KMS-11 (cell line): ENCODE measurements at regions not wholly inside any gene's neighbourhood (a gene's known extent, or its start where the extent isn't known, plus 50 kb on each side); places are given as distances from the start of the nearest gene placed in this dataset.
"Not testable (repeated sequence)": the region's sequence is repeated elsewhere in the genome, so short reads cannot be mapped to it uniquely, and the experiment has no call there.

ENCODE experiments used
- H2AFZ ChIP-seq: fragments of 200-600 bp; sonication (generic); 2 replicates; pipeline ENCODE4 v1.6.1; 2016; ENCODE audit warnings: antibody characterized with exemption, mixed run types, low read depth
- H3K27ac ChIP-seq: fragments of 200-600 bp; sonication (generic); 2 replicates; pipeline ENCODE4 v1.6.1; 2016; ENCODE audit warnings: mild to moderate bottlenecking, mixed run types
- H3K27me3 ChIP-seq: fragments of 200-600 bp; sonication (generic); 2 replicates; pipeline ENCODE4 v1.6.1; 2017; ENCODE audit warnings: mild to moderate bottlenecking, low read depth, mixed run types, moderate library complexity; ENCODE audit not compliant: insufficient read depth
- H3K36me3 ChIP-seq: fragments of 200-600 bp; sonication (generic); 2 replicates; pipeline ENCODE4 v1.6.1; 2017; ENCODE audit warnings: mild to moderate bottlenecking, mixed run types; ENCODE audit not compliant: insufficient read depth
- H3K4me1 ChIP-seq: fragments of 200-600 bp; sonication (generic); 2 replicates; pipeline ENCODE4 v1.6.1; 2016; ENCODE audit warnings: mild to moderate bottlenecking, low read depth, mixed run types; ENCODE audit not compliant: poor library complexity, severe bottlenecking
- H3K4me2 ChIP-seq: fragments of 200-600 bp; sonication (generic); 2 replicates; pipeline ENCODE4 v1.7.0; 2016; ENCODE audit warnings: mild to moderate bottlenecking, mixed run types
- H3K4me3 ChIP-seq: fragments of 200-600 bp; sonication (generic); IDR thresholded peaks from 2 replicates; pipeline ENCODE4 v1.6.1; 2017; ENCODE audit warnings: low read depth, low read length, mixed read lengths; ENCODE audit not compliant: insufficient read depth
- H3K79me2 ChIP-seq: fragments of 200-600 bp; sonication (generic); 2 replicates; pipeline ENCODE4 v1.6.1; 2016; ENCODE audit warnings: low read depth, mixed run types; ENCODE audit not compliant: insufficient read depth
- H3K9ac ChIP-seq: fragments of 200-600 bp; sonication (generic); 2 replicates; pipeline ENCODE4 v1.6.1; 2016; ENCODE audit warnings: mild to moderate bottlenecking, mixed run types
- H4K20me1 ChIP-seq: fragments of 200-600 bp; sonication (generic); 2 replicates; pipeline ENCODE4 v1.6.1; 2016; ENCODE audit warnings: mild to moderate bottlenecking, mixed run types; ENCODE audit not compliant: insufficient read depth
- CTCF ChIP-seq: fragments of 200-600 bp; sonication (generic); conservative IDR thresholded peaks from 2 replicates; pipeline ENCODE4 v1.6.1; 2017; ENCODE audit warnings: low read depth, mild to moderate bottlenecking, antibody characterized with exemption, low read length, moderate library complexity, mixed read lengths

- Histone ChIP-seq H3K9ac (no peak overlapping the region), H3K27ac (no peak overlapping the region), H3K27me3 (no peaks in the 10 kb centered on the region), H3K4me1 (no peaks in the 10 kb centered on the region), H3K4me2 (no peak overlapping the region), H3K79me2 (no peaks in the 10 kb centered on the region), H3K4me3 (no peak overlapping the region), H4K20me1 (no peaks in the 10 kb centered on the region), H2AFZ (no peak overlapping the region), H3K36me3 (no peaks in the 10 kb centered on the region)
- no peak for TF ChIP-seq CTCF
Measured at GRCh38 chr12:93231938-93232337, 145.8 kb upstream of the NUDT4 start.

GRCh38 chr12:93234641-93235040 is 143.1 kb upstream of the NUDT4 start:
- no peak overlapping the region for H3K4me2 ChIP-seq
- no peaks in the 10 kb centered on the region for H4K20me1 ChIP-seq

GRCh38 chr12:93235881-93236280 is 141.8 kb upstream of the NUDT4 start:
- no peaks in the 10 kb centered on the region for H3K27me3 ChIP-seq
- no peak overlapping the region for H3K4me3 ChIP-seq
- no peak for TF ChIP-seq CTCF
- no peak overlapping the region for H3K4me2 ChIP-seq
- no peak overlapping the region for H3K27ac ChIP-seq
- H3K9ac ChIP-seq: no peak overlapping the region
- no peaks in the 10 kb centered on the region for H3K79me2 ChIP-seq
- no peaks in the 10 kb centered on the region for H4K20me1 ChIP-seq
- H2AFZ ChIP-seq: no peak overlapping the region
- H3K36me3 ChIP-seq: no peaks in the 10 kb centered on the region
- H3K4me1 ChIP-seq: no peaks in the 10 kb centered on the region

More at GRCh38 chr12:93234641-93235040, 143.1 kb upstream of the NUDT4 start:
- no peak overlapping the region for H3K9ac ChIP-seq
- no peak overlapping the region for H3K4me3 ChIP-seq
- H3K27me3 ChIP-seq: no peaks in the 10 kb centered on the region
- H3K79me2 ChIP-seq: no peaks in the 10 kb centered on the region
- H3K36me3 ChIP-seq: no peaks in the 10 kb centered on the region
- H3K4me1 ChIP-seq: no peaks in the 10 kb centered on the region
- no peak overlapping the region for H3K27ac ChIP-seq
- H2AFZ ChIP-seq: no peak overlapping the region
- no peak for TF ChIP-seq CTCF

GRCh38 chr12:93237235-93237915 is 140.3 kb upstream of the NUDT4 start:
- no peaks in the 10 kb centered on the region for H3K36me3 ChIP-seq
- H3K4me2 ChIP-seq: no peak overlapping the region
- no peak overlapping the region for H3K4me3 ChIP-seq

GRCh38 chr12:93238512-93239262 is 139.0 kb upstream of the NUDT4 start:
- H3K27ac ChIP-seq, H3K4me3 ChIP-seq, H3K36me3 ChIP-seq, H3K27me3 ChIP-seq, H3K9ac ChIP-seq, H3K4me2 ChIP-seq, H4K20me1 ChIP-seq, H3K79me2 ChIP-seq, H2AFZ ChIP-seq: not testable (repeated sequence)
- peaks cover 27% of the 10 kb centered on the region for H3K4me1 ChIP-seq

More at GRCh38 chr12:93237235-93237915, 140.3 kb upstream of the NUDT4 start:
- no peaks in the 10 kb centered on the region for H3K27me3 ChIP-seq
- H3K4me1 ChIP-seq: peaks cover 14% of the 10 kb centered on the region
- H3K79me2 ChIP-seq: no peaks in the 10 kb centered on the region
- TF ChIP-seq CTCF: no peak
- H3K27ac ChIP-seq: no peak overlapping the region
- H3K9ac ChIP-seq: no peak overlapping the region
- no peaks in the 10 kb centered on the region for H4K20me1 ChIP-seq
- no peak overlapping the region for H2AFZ ChIP-seq

GRCh38 chr12:93239789-93240188 is 137.9 kb upstream of the NUDT4 start:
- H3K4me1 ChIP-seq: peaks cover 38% of the 10 kb centered on the region
- H3K9ac ChIP-seq: not testable (repeated sequence)

More at GRCh38 chr12:93239789-93240188, 137.9 kb upstream of the NUDT4 start:
- not testable (repeated sequence) for H3K36me3 ChIP-seq, H2AFZ ChIP-seq, H3K27ac ChIP-seq, H3K4me2 ChIP-seq, H3K4me3 ChIP-seq, H3K27me3 ChIP-seq, H4K20me1 ChIP-seq, H3K79me2 ChIP-seq
